Astrocyte of the spinal cord (primary cell): ENCODE measurements at regions not wholly inside any gene's neighbourhood (a gene's known extent, or its start where the extent isn't known, plus 50 kb on each side); places are given as distances from the start of the nearest gene placed in this dataset.

ENCODE experiments used
- DNase-seq: peaks from one replicate; pipeline ENCODE4 v3.0.0; 2011; ENCODE audit warnings: low read depth, low spot score
- H3K4me3 ChIP-seq: 2 replicates; pipeline ENCODE4 v1.5.1; 2011; ENCODE audit warnings: low read depth, mild to moderate bottlenecking, low read length, moderate library complexity
- CTCF ChIP-seq: IDR thresholded peaks from 2 replicates; pipeline ENCODE4 v1.5.1; 2012; ENCODE audit warnings: low read depth, mild to moderate bottlenecking, low read length, inconsistent platforms
- in situ Hi-C: cut with HindIII; loops from 2 replicates; pipeline ENCODE4 v1.10.0; 2017; ENCODE audit warnings: low sequenced_read_pairs

GRCh38 chr12:125247477-125247876, 182.2 kb downstream of the AACS start:
- no peak for DNase-seq
- in situ Hi-C loops, result no loop called here
- TF ChIP-seq CTCF, result no peak
- no peak overlapping the region for H3K4me3 ChIP-seq

GRCh38 chr12:125249066-125249824, 184.0 kb downstream of the AACS start:
- no peak for DNase-seq

GRCh38 chr12:125249932-125250331, 184.7 kb downstream of the AACS start:
- DNase-seq, result no peak
- in situ Hi-C loops, result no loop called here
- no peak for TF ChIP-seq CTCF
- H3K4me3 ChIP-seq, result no peak overlapping the region

More at GRCh38 chr12:125249066-125249824, 184.0 kb downstream of the AACS start:
- in situ Hi-C loops, result no loop called here
- H3K4me3 ChIP-seq, result no peak overlapping the region
- no peak for TF ChIP-seq CTCF

GRCh38 chr12:125254236-125254635, 189.0 kb downstream of the AACS start:
- in situ Hi-C loops, result no loop called here
- TF ChIP-seq CTCF, result no peak
- DNase-seq, result no peak
- no peak overlapping the region for H3K4me3 ChIP-seq

GRCh38 chr12:125254856-125255255, 189.6 kb downstream of the AACS start:
- no peak overlapping the region for H3K4me3 ChIP-seq
- no peak for TF ChIP-seq CTCF
- in situ Hi-C loops, result no loop called here
- DNase-seq, result no peak

GRCh38 chr12:125255935-125256633, 190.8 kb downstream of the AACS start:
- TF ChIP-seq CTCF, result no peak
- no peak for DNase-seq
- H3K4me3 ChIP-seq, result no peak overlapping the region
- in situ Hi-C loops, result no loop called here
